RWPE1 (cell line): ENCODE measurements at regions not wholly inside any gene's neighbourhood (a gene's known extent, or its start where the extent isn't known, plus 50 kb on each side); places are given as distances from the start of the nearest gene placed in this dataset.
"Not testable (repeated sequence)": the region's sequence is repeated elsewhere in the genome, so short reads cannot be mapped to it uniquely, and the experiment has no call there.

Experiments
- CTCF ChIA-PET: fragments of 350-600 bp; sonication (Branson Sonifier 250); formaldehyde crosslinking; extraction: SDS; loops from one replicate; lab custom pipeline; 2021; lab: Yijun Ruan, JAX
- POLR2A ChIA-PET: fragments of 400-600 bp; formaldehyde crosslinking; extraction: SDS; loops from one replicate; lab custom pipeline; 2020; ENCODE audit warnings: antibody characterized with exemption; ENCODE audit not compliant: low non-redundant PET; lab: Yijun Ruan, JAX
- DNase-seq: peaks from one replicate; pipeline ENCODE4 v3.0.0; 2012; ENCODE audit warnings: low spot score
- H3K27ac ChIP-seq: fragments of 450-650 bp; 2 replicates; pipeline ENCODE4 v1.5.1; 2017
- TF ChIP-seq, protein P1 (sequence below): fragments of 450-650 bp; conservative IDR thresholded peaks from 2 replicates; pipeline ENCODE4 v1.5.1; 2017; ENCODE audit warnings: low read depth, mild to moderate bottlenecking

DNA sequence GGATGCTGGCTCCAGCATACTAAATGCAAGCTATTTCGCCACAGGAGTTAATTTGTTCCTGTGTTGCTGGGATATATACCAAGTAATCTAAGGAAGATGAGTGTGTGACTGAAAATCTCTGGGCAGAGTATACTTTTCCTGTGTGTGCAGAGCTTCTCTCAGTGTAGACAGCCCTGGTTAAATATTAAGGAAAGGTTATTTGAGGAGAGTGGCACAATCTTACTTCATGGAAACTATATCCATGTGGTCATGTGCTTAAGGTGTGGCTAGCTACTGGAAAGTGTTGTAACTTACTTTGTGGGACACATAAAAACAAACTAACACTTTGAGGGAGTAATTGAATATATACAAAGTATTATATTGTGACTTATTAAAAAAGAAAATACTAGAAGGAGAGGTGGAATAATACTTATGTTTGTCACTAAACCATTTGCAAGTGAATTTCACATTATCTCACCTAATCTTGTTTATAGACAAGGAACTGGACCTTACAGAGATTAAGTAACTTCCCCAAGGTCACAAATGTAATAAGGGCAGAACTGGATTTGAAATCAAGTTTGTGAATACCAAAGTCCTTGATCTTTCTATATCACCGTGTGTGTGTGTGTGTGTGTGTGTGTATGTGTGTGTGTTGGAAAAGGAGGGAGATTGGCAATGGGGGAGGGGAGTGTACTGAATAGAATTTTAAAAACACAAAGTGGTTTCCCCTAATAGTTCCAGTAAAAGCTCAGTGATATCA, 408.2 kb upstream of the NR3C2 start:
- no peak for DNase-seq
- ChIA-PET POLR2A (no interaction called here), CTCF (no interaction called here)

GRCh38 chr4:148849581-148849980, 407.4 kb upstream of the NR3C2 start:
- TF ChIP-seq, protein P1, sequence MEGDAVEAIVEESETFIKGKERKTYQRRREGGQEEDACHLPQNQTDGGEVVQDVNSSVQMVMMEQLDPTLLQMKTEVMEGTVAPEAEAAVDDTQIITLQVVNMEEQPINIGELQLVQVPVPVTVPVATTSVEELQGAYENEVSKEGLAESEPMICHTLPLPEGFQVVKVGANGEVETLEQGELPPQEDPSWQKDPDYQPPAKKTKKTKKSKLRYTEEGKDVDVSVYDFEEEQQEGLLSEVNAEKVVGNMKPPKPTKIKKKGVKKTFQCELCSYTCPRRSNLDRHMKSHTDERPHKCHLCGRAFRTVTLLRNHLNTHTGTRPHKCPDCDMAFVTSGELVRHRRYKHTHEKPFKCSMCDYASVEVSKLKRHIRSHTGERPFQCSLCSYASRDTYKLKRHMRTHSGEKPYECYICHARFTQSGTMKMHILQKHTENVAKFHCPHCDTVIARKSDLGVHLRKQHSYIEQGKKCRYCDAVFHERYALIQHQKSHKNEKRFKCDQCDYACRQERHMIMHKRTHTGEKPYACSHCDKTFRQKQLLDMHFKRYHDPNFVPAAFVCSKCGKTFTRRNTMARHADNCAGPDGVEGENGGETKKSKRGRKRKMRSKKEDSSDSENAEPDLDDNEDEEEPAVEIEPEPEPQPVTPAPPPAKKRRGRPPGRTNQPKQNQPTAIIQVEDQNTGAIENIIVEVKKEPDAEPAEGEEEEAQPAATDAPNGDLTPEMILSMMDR: no peak
- ChIA-PET POLR2A (no interaction called here), CTCF (no interaction called here)
- DNase-seq: no peak
- H3K27ac ChIP-seq: no peak overlapping the region

More for the DNA sequence above, 408.2 kb upstream of the NR3C2 start:
- no peak overlapping the region for H3K27ac ChIP-seq
- TF ChIP-seq, protein P1: no peak

DNA sequence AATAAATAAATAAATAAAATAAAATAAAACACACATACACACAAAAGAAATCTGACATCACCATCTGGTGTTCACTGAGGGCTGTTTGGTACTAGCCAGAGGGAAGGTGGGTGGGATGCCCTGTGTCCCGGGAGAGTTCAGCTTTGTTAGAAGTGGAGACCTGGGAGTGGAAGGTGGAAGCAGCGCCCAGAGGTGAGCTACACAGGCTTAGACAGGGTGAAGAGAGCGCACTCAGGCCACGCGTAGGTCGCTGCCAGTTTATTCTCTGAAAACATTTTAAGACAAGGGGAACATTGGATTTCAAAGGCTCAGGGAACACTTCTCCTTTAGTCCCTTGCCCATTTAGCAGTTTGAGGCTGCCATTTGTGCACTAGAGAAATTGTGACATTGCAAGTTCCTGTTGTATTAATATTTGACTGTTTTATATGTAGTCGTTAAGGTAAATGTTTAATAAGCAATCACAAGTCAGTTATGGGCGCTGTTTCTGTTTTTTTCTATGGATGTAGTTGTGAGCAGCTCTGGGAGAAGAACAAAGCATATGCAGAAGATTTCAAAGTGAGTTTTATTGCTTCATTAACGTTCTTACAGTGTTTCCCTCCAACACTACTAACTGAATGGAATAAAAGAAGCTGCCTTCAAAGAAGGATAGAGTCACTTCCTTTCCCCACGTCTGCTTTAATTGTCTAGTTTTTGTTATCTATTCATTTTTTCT, 405.5 kb upstream of the NR3C2 start:
- CTCF ChIA-PET: interaction anchor here (1.0 kb wide), 1 partner anchor 62 kb away, joined by 3 read pairs; no protein-coding TSS in a partner anchor
- no peak overlapping the region for H3K27ac ChIP-seq
- no peak for DNase-seq
- POLR2A ChIA-PET: no interaction called here
- TF ChIP-seq, protein P1: no peak

- DNase-seq: no peak
- CTCF ChIA-PET: no interaction called here
- H3K27ac ChIP-seq: no peak overlapping the region
- TF ChIP-seq, protein P1: no peak
- POLR2A ChIA-PET: no interaction called here
Observed at GRCh38 chr4:148845609-148846008, 403.4 kb upstream of the NR3C2 start.

- no peak for DNase-seq
Observed at GRCh38 chr4:148843625-148844024, 401.4 kb upstream of the NR3C2 start.

DNA sequence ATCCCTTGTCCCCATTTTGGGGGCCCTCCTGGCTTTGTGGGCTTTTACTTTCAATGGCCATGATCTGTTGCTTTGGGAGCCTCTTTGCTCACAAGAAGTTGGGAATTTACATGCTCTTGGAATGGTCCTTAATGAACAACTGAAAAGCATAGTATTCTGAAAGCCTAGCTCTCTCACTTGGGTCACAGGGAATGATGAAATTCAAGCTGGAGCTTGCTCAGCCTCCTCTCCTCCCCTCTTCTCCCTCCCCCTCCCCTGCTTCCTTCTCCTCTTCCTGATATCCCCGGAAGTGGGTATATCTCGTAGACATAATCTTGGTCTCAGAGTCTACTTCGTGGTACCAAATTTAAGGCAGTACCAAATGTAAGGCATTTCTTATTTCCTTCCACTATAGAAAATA, 400.6 kb upstream of the NR3C2 start:
- TF ChIP-seq, protein P1: no peak
- H3K27ac ChIP-seq: no peak overlapping the region
- ChIA-PET CTCF (interaction anchor here (0.6 kb wide), 1 partner anchor 315 kb away, joined by 6 read pairs; no protein-coding TSS in a partner anchor), POLR2A (no interaction called here)
- no peak for DNase-seq

More at GRCh38 chr4:148843625-148844024, 401.4 kb upstream of the NR3C2 start:
- H3K27ac ChIP-seq: no peak overlapping the region
- ChIA-PET POLR2A (no interaction called here), CTCF (interaction anchor here (0.7 kb wide), 1 partner anchor 143 kb away, joined by 3 read pairs; no protein-coding TSS in a partner anchor)
- TF ChIP-seq, protein P1: no peak

GRCh38 chr4:148837571-148837970, 395.4 kb upstream of the NR3C2 start:
- POLR2A ChIA-PET, CTCF ChIA-PET, DNase-seq, H3K27ac ChIP-seq: not testable (repeated sequence)
